Endothelial cell (in vitro differentiated cells): ENCODE measurements at regions not wholly inside any gene's neighbourhood (a gene's known extent, or its start where the extent isn't known, plus 50 kb on each side); places are given as distances from the start of the nearest gene placed in this dataset.

Experiments used
- DNase-seq: peaks from one replicate; pipeline ENCODE4 v3.0.0; 2021; ENCODE audit warnings: low spot score
- H3K27ac Mint-ChIP-seq: one replicate; pipeline ENCODE4 v1.8.0; 2021; ENCODE audit warnings: mixed read lengths, inconsistent platforms; ENCODE audit not compliant: unreplicated experiment
- H3K27me3 Mint-ChIP-seq: one replicate; pipeline ENCODE4 v1.8.0; 2021; ENCODE audit warnings: mild to moderate bottlenecking, moderate library complexity, mixed read lengths, inconsistent platforms; ENCODE audit not compliant: unreplicated experiment
- H3K36me3 Mint-ChIP-seq: one replicate; pipeline ENCODE4 v1.8.0; 2021; ENCODE audit warnings: mild to moderate bottlenecking, low read depth, mixed read lengths, inconsistent platforms; ENCODE audit not compliant: unreplicated experiment
- H3K4me1 Mint-ChIP-seq: one replicate; pipeline ENCODE4 v1.8.0; 2021; ENCODE audit warnings: mild to moderate bottlenecking, mixed read lengths, inconsistent platforms; ENCODE audit not compliant: unreplicated experiment
- H3K4me3 Mint-ChIP-seq: one replicate; pipeline ENCODE4 v1.8.0; 2021; ENCODE audit warnings: mild to moderate bottlenecking, mixed read lengths, inconsistent platforms; ENCODE audit not compliant: unreplicated experiment
- H3K9me3 Mint-ChIP-seq: one replicate; pipeline ENCODE4 v1.8.0; 2021; ENCODE audit warnings: mixed read lengths, inconsistent platforms; ENCODE audit not compliant: unreplicated experiment
- CTCF ChIP-seq: fragments of 200-600 bp; sonication (generic); IDR thresholded peaks from one replicate; pipeline ENCODE4 v1.5.0; 2021; ENCODE audit warnings: antibody characterized with exemption; ENCODE audit not compliant: unreplicated experiment

DNA sequence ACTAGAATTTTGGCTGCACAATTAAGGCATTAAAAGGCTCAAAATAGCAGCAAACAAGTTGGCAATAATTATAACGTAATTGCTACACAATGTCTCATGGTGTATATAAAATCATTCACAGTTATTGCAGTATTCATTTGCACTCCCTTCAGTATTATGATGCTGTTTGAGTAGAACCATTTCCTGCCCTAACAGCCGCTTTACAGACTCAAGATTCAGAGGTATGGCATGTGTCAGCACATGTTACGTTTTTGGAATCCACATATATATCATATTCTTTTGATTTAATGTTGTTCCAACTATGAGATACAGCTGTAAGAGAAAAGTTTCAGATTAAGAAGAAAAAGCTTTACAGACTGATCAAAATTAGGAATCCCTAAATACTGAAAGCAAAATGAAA lies 56.3 kb upstream of the NCKAP5 start:
- no peak overlapping the region for H3K27ac Mint-ChIP-seq
- H3K36me3 Mint-ChIP-seq, result no peaks in the 10 kb centered on the region
- DNase-seq, result no peak
- no peak overlapping the region for H3K4me3 Mint-ChIP-seq
- no peaks in the 10 kb centered on the region for H3K27me3 Mint-ChIP-seq
- no peaks in the 10 kb centered on the region for H3K9me3 Mint-ChIP-seq
- no peak for TF ChIP-seq CTCF
- H3K4me1 Mint-ChIP-seq, result no peaks in the 10 kb centered on the region

DNA sequence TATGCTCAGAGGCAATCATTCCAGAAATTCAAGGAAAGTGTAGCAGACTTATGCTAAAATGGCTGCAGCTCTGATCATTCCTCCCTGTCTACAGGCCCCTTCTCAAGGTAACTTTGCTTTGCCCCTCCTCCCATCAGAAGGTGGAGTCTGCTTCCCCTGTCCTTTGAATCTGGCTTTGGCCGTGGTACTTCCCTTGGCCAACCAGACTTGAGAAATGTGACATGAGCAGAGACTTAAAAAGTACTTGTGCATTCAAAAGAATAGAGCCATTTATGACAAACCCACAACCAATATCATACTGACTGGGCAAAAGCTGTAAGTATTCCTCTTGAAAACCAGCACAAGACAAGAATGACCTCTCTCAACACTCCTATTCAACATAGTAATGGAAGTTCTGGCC lies 59.5 kb upstream of the NCKAP5 start:
- H3K4me1 Mint-ChIP-seq, result no peaks in the 10 kb centered on the region
- DNase-seq, result no peak
- no peaks in the 10 kb centered on the region for H3K9me3 Mint-ChIP-seq
- H3K36me3 Mint-ChIP-seq, result no peaks in the 10 kb centered on the region
- no peak for TF ChIP-seq CTCF
- H3K27ac Mint-ChIP-seq, result no peak overlapping the region
- H3K4me3 Mint-ChIP-seq, result no peak overlapping the region
- no peaks in the 10 kb centered on the region for H3K27me3 Mint-ChIP-seq

GRCh38 chr2:133633309-133633708 lies 65.0 kb upstream of the NCKAP5 start:
- H3K9me3 Mint-ChIP-seq, result no peaks in the 10 kb centered on the region
- peaks cover 2% of the 10 kb centered on the region for H3K4me1 Mint-ChIP-seq
- no peak for TF ChIP-seq CTCF
- no peaks in the 10 kb centered on the region for H3K36me3 Mint-ChIP-seq
- no peak overlapping the region for H3K4me3 Mint-ChIP-seq
- no peaks in the 10 kb centered on the region for H3K27me3 Mint-ChIP-seq
- no peak overlapping the region for H3K27ac Mint-ChIP-seq
- no peak for DNase-seq

DNA sequence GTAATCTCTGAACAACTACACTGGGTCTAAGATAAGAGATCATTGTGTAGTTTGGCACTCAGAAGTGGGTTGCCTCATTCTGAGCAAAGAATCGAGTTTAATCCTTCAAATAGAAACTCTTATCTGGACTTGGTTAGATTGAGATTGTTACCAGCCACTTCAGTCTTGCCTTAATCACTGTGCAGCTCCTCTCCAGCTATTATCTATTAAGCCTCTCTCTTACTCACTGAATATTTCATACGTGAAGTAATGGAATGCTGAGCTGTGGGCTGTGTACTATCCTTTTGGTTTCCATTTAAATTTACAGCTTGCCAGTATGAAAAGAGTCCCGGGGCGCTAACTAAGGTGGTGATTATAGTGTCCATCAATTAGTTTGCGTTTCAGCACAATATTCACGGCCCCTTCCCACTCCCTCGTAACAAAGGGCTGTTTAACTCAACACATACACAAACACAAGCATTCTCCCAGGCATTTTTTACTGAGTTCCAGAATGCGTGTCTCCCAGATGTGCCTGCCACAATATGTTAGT lies 65.7 kb upstream of the NCKAP5 start:
- peaks cover 2% of the 10 kb centered on the region for H3K4me1 Mint-ChIP-seq
- H3K36me3 Mint-ChIP-seq, result no peaks in the 10 kb centered on the region
- no peaks in the 10 kb centered on the region for H3K27me3 Mint-ChIP-seq
- no peaks in the 10 kb centered on the region for H3K9me3 Mint-ChIP-seq
- no peak overlapping the region for H3K27ac Mint-ChIP-seq
- DNase-seq, result no peak
- TF ChIP-seq CTCF, result no peak
- no peak overlapping the region for H3K4me3 Mint-ChIP-seq

- no peaks in the 10 kb centered on the region for H3K36me3 Mint-ChIP-seq
- no peaks in the 10 kb centered on the region for H3K9me3 Mint-ChIP-seq
- H3K27ac Mint-ChIP-seq, result no peak overlapping the region
- no peaks in the 10 kb centered on the region for H3K27me3 Mint-ChIP-seq
- peaks cover 2% of the 10 kb centered on the region for H3K4me1 Mint-ChIP-seq
- no peak for TF ChIP-seq CTCF
- H3K4me3 Mint-ChIP-seq, result no peak overlapping the region
- no peak for DNase-seq
Observed at GRCh38 chr2:133635131-133635530, 66.9 kb upstream of the NCKAP5 start.
